Endothelial cell (in vitro differentiated cells): ENCODE measurements at regions not wholly inside any gene's neighbourhood (a gene's known extent, or its start where the extent isn't known, plus 50 kb on each side); places are given as distances from the start of the nearest gene placed in this dataset.

Source experiments
- DNase-seq: peaks from one replicate; pipeline ENCODE4 v3.0.0; 2021; ENCODE audit warnings: low spot score
- H3K27ac Mint-ChIP-seq: one replicate; pipeline ENCODE4 v1.8.0; 2021; ENCODE audit warnings: mixed read lengths, inconsistent platforms; ENCODE audit not compliant: unreplicated experiment
- H3K27me3 Mint-ChIP-seq: one replicate; pipeline ENCODE4 v1.8.0; 2021; ENCODE audit warnings: mild to moderate bottlenecking, moderate library complexity, mixed read lengths, inconsistent platforms; ENCODE audit not compliant: unreplicated experiment
- H3K36me3 Mint-ChIP-seq: one replicate; pipeline ENCODE4 v1.8.0; 2021; ENCODE audit warnings: mild to moderate bottlenecking, low read depth, mixed read lengths, inconsistent platforms; ENCODE audit not compliant: unreplicated experiment
- H3K4me1 Mint-ChIP-seq: one replicate; pipeline ENCODE4 v1.8.0; 2021; ENCODE audit warnings: mild to moderate bottlenecking, mixed read lengths, inconsistent platforms; ENCODE audit not compliant: unreplicated experiment
- H3K4me3 Mint-ChIP-seq: one replicate; pipeline ENCODE4 v1.8.0; 2021; ENCODE audit warnings: mild to moderate bottlenecking, mixed read lengths, inconsistent platforms; ENCODE audit not compliant: unreplicated experiment
- H3K9me3 Mint-ChIP-seq: one replicate; pipeline ENCODE4 v1.8.0; 2021; ENCODE audit warnings: mixed read lengths, inconsistent platforms; ENCODE audit not compliant: unreplicated experiment
- TF ChIP-seq, protein P1 (sequence below): fragments of 200-600 bp; sonication (generic); IDR thresholded peaks from one replicate; pipeline ENCODE4 v1.5.0; 2021; ENCODE audit warnings: antibody characterized with exemption; ENCODE audit not compliant: unreplicated experiment

DNA sequence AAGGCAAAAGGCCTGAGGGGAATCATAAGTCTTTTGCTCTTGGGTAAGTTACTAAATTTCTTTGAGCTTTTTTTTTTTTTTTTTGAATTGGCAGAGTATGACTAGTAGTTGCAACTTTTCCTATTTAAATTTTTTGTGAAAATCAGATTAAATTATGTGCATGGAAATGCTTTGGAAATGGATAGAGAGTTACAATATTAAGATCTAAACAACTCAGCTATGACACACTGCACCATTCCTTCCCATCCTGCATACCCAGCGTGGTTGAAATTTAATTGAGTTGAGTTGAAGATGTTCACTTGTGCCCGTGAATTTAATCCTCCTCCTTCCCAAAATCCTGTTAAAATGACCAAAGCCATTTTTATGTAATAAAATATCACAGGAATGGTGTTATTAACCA, 296.4 kb downstream of the ACTL7B start:
- peaks cover 1% of the 10 kb centered on the region for H3K27me3 Mint-ChIP-seq
- no peaks in the 10 kb centered on the region for H3K9me3 Mint-ChIP-seq
- H3K4me3 Mint-ChIP-seq: no peak overlapping the region
- TF ChIP-seq, protein P1, sequence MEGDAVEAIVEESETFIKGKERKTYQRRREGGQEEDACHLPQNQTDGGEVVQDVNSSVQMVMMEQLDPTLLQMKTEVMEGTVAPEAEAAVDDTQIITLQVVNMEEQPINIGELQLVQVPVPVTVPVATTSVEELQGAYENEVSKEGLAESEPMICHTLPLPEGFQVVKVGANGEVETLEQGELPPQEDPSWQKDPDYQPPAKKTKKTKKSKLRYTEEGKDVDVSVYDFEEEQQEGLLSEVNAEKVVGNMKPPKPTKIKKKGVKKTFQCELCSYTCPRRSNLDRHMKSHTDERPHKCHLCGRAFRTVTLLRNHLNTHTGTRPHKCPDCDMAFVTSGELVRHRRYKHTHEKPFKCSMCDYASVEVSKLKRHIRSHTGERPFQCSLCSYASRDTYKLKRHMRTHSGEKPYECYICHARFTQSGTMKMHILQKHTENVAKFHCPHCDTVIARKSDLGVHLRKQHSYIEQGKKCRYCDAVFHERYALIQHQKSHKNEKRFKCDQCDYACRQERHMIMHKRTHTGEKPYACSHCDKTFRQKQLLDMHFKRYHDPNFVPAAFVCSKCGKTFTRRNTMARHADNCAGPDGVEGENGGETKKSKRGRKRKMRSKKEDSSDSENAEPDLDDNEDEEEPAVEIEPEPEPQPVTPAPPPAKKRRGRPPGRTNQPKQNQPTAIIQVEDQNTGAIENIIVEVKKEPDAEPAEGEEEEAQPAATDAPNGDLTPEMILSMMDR: no peak
- H3K36me3 Mint-ChIP-seq: no peaks in the 10 kb centered on the region
- no peak for DNase-seq
- no peaks in the 10 kb centered on the region for H3K4me1 Mint-ChIP-seq
- H3K27ac Mint-ChIP-seq: no peak overlapping the region

DNA sequence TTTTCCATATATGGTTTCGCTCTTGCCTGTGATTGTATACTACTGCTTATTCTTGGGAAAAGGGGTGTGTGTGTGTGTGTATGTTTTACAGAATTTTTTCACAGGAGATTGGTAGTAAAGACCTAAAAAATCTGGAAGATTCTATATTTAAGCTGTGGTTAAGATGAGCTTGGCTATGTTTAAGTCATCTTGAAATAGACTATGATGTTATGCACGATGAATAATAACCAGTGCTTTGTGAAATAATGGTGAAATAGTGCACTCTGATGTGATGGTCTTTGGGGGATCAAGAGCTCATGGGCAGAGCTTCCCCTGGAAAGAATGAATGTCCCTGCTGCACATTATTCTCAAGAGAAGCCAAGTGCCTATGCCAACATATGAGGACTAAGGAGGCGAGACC, 301.0 kb downstream of the ACTL7B start:
- TF ChIP-seq, protein P1: no peak
- no peak for DNase-seq
- Mint-ChIP-seq H3K9me3 (no peaks in the 10 kb centered on the region), H3K27me3 (no peaks in the 10 kb centered on the region), H3K4me3 (no peak overlapping the region), H3K36me3 (no peaks in the 10 kb centered on the region), H3K4me1 (peaks cover 4% of the 10 kb centered on the region), H3K27ac (no peak overlapping the region)

DNA sequence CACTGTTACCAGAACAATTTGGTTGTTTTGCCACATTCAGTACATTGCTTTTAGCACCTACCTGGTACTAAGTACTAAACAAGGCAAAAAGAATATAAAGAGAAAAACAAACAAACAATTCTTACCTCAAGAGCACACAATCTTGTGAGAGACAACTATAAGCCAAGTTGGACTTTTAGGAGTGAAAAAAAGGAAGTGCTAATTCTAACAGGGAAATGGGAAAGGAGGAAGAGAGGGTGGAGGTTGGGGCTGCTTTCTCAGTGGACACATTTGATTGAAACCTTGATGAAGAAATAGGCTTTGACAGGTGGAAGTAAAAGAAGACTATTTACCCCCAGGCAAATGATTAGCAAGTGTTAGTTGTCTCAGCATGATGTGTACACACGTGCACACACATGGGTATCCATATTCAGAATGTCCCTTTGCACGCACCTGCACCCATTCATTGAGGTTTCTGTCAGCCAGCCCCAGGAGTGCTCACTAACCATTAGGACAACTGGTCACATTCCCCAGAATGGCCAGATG, 302.6 kb downstream of the ACTL7B start:
- H3K36me3 Mint-ChIP-seq: no peaks in the 10 kb centered on the region
- no peaks in the 10 kb centered on the region for H3K9me3 Mint-ChIP-seq
- H3K27me3 Mint-ChIP-seq: no peaks in the 10 kb centered on the region
- TF ChIP-seq, protein P1: no peak
- no peak for DNase-seq
- no peak overlapping the region for H3K27ac Mint-ChIP-seq
- H3K4me3 Mint-ChIP-seq: no peak overlapping the region
- peaks cover 4% of the 10 kb centered on the region for H3K4me1 Mint-ChIP-seq

DNA sequence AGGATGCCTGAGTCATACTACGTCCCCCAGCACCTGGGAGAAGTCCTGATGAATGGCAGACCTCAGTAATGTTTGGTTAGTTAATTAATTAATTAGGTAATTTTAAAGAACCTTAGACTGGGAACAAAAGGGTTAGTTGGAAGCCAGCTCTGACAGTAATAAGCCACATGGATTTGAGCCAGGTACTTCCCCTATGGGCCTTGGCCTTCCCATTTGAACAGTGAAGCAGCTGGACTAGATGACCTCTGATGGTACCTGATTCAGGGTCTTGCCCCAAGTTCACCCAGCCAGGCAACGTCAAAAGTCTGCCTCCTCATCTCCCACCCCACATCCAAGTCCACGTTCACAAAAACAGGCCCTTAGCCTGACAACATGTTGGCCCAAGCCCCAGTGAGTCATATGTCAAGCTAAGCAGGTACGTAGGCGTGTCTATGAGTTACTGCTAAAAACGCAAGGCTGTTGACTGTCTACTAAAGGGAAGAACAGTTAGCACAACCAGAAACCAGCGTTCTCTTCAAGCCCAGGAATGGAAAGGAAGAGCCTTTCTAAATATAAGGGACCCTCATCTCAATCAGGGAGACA, 303.2 kb downstream of the ACTL7B start:
- H3K4me1 Mint-ChIP-seq: peaks cover 4% of the 10 kb centered on the region
- H3K4me3 Mint-ChIP-seq: no peak overlapping the region
- no peak overlapping the region for H3K27ac Mint-ChIP-seq
- H3K36me3 Mint-ChIP-seq: no peaks in the 10 kb centered on the region
- DNase-seq: no peak
- no peaks in the 10 kb centered on the region for H3K9me3 Mint-ChIP-seq
- TF ChIP-seq, protein P1: no peak
- no peaks in the 10 kb centered on the region for H3K27me3 Mint-ChIP-seq

DNA sequence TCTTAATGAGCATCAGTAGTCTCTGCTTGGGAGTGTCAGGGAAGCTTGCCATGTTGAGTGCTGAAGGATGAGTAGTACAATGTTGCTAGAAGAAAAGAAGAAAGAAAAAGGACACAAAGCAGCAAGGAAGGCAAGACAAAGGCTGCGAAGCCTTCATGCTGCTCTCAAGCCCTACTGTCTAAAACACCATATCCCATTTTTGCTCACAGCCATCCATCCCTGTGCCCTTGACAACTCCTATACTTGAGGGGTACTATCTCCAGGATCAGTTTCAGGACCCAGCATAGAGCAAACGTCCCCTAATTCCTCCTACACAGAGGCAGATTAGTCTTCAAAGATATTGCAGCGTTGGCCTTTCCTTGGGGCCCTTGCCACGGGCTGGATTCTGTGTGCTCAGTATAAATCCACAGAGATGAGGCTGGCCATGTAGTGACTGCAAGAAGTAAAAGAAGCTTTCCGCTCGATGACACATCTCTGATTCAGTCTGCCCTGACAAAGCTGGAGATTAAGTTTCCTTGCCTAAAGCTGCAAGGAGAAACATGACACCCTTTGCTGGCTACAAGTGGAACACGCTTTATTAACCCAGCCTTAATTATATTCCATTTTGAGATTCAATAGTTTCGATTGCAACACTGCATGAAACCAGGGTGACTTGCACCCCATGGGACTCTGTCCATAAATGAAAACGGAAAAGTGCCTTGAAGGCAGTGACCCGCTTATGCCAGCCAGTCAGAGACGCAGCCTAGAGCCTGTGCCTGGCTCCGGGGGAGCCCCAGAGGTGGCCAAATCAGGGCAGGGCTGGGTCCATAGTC, 304.6 kb downstream of the ACTL7B start:
- TF ChIP-seq, protein P1: no peak
- H3K9me3 Mint-ChIP-seq: no peaks in the 10 kb centered on the region
- H3K27ac Mint-ChIP-seq: no peak overlapping the region
- H3K4me3 Mint-ChIP-seq: no peak overlapping the region
- H3K27me3 Mint-ChIP-seq: no peaks in the 10 kb centered on the region
- H3K36me3 Mint-ChIP-seq: no peaks in the 10 kb centered on the region
- peaks cover 4% of the 10 kb centered on the region for H3K4me1 Mint-ChIP-seq
- no peak for DNase-seq
